ENCODE measurements at regions not wholly inside any gene's neighbourhood (a gene's known extent, or its start where the extent isn't known, plus 50 kb on each side); places are given as distances from the start of the nearest gene placed in this dataset.

- no peak for DNase-seq (ENCODE audit: low spot score)
Observed at GRCh38 chr1:214208460-214208859, 72.5 kb upstream of the SMYD2 start.

- DNase-seq (ENCODE audit: low spot score), result no peak
Observed at GRCh38 chr1:214209260-214209808, 71.6 kb upstream of the SMYD2 start.

- no peak for DNase-seq (ENCODE audit: low spot score)
Observed at GRCh38 chr1:214213136-214213535, 67.8 kb upstream of the SMYD2 start.

GRCh38 chr1:214214851-214215250 lies 66.1 kb upstream of the SMYD2 start:
- no peak for DNase-seq (ENCODE audit: low spot score)

- DNase-seq (ENCODE audit: low spot score), result no peak
Observed at GRCh38 chr1:214215583-214215982, 65.4 kb upstream of the SMYD2 start.

- DNase-seq (ENCODE audit: low spot score), result no peak
Observed at GRCh38 chr1:214216021-214216420, 64.9 kb upstream of the SMYD2 start.

- DNase-seq (ENCODE audit: low spot score), result no peak
Observed at GRCh38 chr1:214216779-214217178, 64.2 kb upstream of the SMYD2 start.

GRCh38 chr1:214219902-214220301 lies 61.1 kb upstream of the SMYD2 start:
- no peak for DNase-seq (ENCODE audit: low spot score)

GRCh38 chr1:214220891-214221290 lies 60.1 kb upstream of the SMYD2 start:
- no peak for DNase-seq (ENCODE audit: low spot score)

GRCh38 chr1:214224611-214225354 lies 56.2 kb upstream of the SMYD2 start:
- DNase-seq (ENCODE audit: low spot score), result no peak

- no peak for DNase-seq (ENCODE audit: low spot score)
Observed at GRCh38 chr1:214228976-214229375, 52.0 kb upstream of the SMYD2 start.

- no peak for DNase-seq (ENCODE audit: low spot score)
Observed at GRCh38 chr1:214229736-214230135, 51.2 kb upstream of the SMYD2 start.

Measured in CD4-positive, alpha-beta T cell treated with Interleukin-15 for 4 hours (primary cell).